Left lobe of liver (tissue), 2 donors: ENCODE measurements at regions not wholly inside any gene's neighbourhood (a gene's known extent, or its start where the extent isn't known, plus 50 kb on each side); places are given as distances from the start of the nearest gene placed in this dataset.

Experiments
- ATAC-seq: fragments of 200-7000 bp; cut with Tn5 transposase; one replicate; pipeline ENCODE4 v1.9.1; 2020; ENCODE audit warnings: mild to moderate bottlenecking, moderate library complexity
- DNase-seq: peaks from one replicate; pipeline ENCODE4 v3.0.0-alpha.2; 2020; ENCODE audit warnings: low spot score
- donor health status: DM: no; HTN: no; CAD: no; lungs with moderate emphysema.
- donor health status: DM: no; HTN: yes; CAD: no.

DNA sequence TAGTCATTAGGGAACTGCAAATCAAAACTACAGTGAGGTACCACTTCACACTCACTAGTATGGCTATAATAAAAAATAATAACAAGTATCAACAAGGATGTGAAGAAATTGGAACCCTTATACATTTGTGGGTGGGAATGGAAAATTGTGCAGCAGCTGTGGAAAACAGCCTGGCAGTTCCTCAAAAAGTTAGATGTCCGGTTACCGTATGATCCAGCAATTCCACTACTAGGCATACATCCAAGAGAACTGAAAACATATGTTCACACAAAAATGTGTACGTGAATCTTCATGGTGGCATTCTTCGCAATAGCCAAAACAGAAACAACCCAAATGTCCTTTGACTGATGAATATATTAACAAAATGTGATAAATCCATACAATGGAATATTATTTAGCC is 187.9 kb upstream of the LYSMD4 start:
- ATAC-seq, result no peak
- no peak for DNase-seq

GRCh38 chr15:99918072-99918471 is 184.8 kb upstream of the LYSMD4 start:
- DNase-seq (no peak), ATAC-seq (no peak)

GRCh38 chr15:99917252-99917651 is 184.0 kb upstream of the LYSMD4 start:
- no peak for DNase-seq
- no peak for ATAC-seq

- no peak for DNase-seq
These were observed 183.5 kb upstream of the LYSMD4 start for GRCh38 chr15:99916668-99917223.

GRCh38 chr15:99914723-99915122 is 181.5 kb upstream of the LYSMD4 start:
- no peak for ATAC-seq

More at GRCh38 chr15:99916668-99917223, 183.5 kb upstream of the LYSMD4 start:
- no peak for ATAC-seq

DNA sequence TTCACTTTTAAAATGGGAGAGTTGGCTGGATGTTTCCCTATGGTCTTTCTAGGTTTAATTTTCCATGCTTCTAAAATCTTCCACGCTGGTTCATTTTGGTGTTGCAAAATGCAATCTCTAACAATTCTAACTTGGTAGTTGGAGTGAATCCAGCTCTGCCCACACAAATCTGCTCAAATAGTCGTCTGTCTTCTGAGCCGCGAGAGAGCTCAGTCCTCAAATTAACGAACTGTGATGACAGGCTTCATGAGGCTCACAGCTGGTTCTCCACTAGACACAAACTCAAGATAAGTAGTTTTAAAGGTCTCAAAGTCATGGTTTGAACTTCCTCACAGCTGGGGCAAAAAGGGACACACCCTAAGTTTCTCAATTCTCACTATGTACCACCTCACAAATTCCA is 178.6 kb upstream of the LYSMD4 start:
- no peak for DNase-seq
- no peak for ATAC-seq

More at GRCh38 chr15:99914723-99915122, 181.5 kb upstream of the LYSMD4 start:
- no peak for DNase-seq

GRCh38 chr15:99909592-99910295 is 176.5 kb upstream of the LYSMD4 start:
- ATAC-seq, result no peak
- no peak for DNase-seq

GRCh38 chr15:99907698-99908097 is 174.5 kb upstream of the LYSMD4 start:
- ATAC-seq, result no peak
- no peak for DNase-seq

- DNase-seq, result no peak
- no peak for ATAC-seq
These were observed 173.6 kb upstream of the LYSMD4 start for GRCh38 chr15:99906793-99907192.

- ATAC-seq (no peak), DNase-seq (no peak)
These were observed 173.1 kb upstream of the LYSMD4 start for GRCh38 chr15:99906311-99906710.

GRCh38 chr15:99902248-99902928 is 169.2 kb upstream of the LYSMD4 start:
- ATAC-seq, result no peak

GRCh38 chr15:99895956-99896311 is 162.7 kb upstream of the LYSMD4 start:
- no peak for DNase-seq

More at GRCh38 chr15:99902248-99902928, 169.2 kb upstream of the LYSMD4 start:
- DNase-seq, result no peak

DNA sequence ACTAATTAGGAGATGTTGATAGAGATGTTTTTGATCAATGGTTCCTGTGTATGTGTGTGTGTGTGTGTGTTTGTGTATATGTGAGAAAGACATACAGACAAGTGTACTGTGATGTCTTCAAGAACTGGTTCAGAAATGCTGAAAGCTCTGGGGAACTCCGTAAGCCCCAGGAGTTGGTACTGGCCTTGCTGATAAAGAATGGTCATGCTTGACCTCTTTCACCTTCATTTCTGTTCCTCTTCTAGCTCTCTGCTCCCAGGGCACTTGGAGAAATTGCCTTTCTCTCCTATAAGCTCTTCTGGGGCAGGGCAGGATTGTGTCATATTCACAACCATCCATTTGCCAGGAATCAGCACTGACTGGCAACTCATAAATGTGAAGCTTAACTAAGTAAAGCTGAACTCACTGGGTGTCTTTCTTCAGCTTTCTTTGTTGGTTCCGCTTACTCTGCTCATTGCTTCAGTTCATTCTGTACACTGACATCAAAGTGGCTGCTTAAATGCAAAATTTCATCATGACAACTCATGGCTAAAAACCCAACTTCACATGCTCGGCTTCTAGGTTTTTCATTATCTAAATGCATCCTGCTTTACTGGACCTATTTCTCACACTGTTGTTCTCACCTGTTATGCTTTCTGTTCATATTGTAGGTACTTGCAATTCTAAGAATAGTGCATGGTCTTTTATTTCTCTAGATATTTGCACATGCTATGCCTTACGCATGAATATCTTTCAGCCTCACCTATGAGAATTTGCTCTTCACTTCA is 162.1 kb upstream of the LYSMD4 start:
- ATAC-seq, result no peak

More at GRCh38 chr15:99895956-99896311, 162.7 kb upstream of the LYSMD4 start:
- no peak for ATAC-seq

DNA sequence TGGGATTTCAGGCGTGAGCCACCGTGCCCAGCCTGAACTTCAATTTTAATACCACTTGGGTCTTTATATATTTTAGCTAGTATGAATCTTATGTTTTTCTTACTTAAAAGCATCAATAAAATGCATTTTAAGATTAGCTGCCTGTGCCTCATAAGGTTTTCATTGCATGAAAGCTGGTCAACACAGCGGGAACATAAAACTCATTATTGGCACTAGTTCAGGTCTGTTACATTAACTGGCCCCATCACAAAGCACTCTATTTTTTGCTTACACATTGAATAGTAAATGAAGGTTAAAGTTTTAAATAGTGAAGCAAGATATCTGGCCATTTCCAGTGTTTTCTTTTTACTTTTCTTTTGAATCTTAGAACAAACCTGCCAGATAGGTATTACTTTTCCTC is 145.6 kb upstream of the LYSMD4 start:
- DNase-seq, result no peak

More for the DNA sequence above, 162.1 kb upstream of the LYSMD4 start:
- no peak for DNase-seq

DNA sequence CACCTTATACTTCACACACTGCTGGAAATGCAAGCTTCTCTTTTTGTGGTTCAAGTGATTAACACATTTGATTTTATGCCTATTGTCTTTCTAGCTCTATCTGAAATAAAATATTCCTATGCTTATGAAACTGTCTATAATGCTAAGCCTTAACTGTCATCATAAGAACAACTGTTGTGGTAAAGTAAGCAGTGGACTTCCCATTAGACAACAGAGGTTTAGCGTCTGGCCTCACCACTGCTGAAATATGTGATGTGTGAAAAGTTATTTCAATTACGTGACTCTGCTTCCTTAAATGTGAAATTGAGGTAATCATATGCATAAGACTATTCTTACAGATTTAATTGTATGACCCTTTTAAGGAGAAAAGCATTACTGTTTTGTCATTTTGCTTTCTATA is 140.2 kb upstream of the LYSMD4 start:
- DNase-seq, result no peak
- ATAC-seq, result no peak

More for the DNA sequence above, 145.6 kb upstream of the LYSMD4 start:
- ATAC-seq, result no peak

DNA sequence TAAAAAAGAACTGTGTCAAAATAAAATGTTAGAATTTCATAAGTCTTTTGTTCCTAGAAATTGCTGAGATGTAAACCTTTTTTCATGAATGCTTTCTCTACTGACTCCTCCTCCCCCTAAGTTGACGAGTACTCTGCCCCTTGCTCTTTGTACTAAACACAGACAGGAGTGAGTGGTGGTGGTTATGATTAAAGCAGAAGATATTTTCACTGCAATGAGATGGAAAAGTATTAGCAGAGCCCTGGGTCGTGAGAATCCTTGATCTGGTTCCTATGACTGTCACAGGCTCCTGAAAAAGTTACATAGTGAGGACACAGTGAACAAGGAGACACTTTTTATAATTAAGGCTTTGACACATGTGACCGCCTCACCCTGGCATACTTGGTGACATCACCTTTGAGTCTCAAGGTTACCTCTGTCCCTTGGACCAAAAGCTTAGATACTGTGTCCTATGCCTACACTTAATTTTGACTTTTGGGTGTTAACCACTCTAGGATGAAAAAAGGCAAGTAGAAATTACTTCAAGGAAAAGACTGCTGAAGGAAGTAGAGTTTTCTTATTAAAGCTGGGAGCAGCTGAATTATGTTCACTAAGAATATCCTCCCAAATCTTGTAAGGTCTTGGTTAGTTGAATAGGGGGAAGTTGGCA is 130.4 kb upstream of the LYSMD4 start:
- DNase-seq (no peak), ATAC-seq (no peak)

GRCh38 chr15:99857836-99858235 is 124.6 kb upstream of the LYSMD4 start:
- DNase-seq (no peak), ATAC-seq (no peak)

GRCh38 chr15:99850517-99850916 is 117.3 kb upstream of the LYSMD4 start:
- ATAC-seq (no peak), DNase-seq (no peak)

DNA sequence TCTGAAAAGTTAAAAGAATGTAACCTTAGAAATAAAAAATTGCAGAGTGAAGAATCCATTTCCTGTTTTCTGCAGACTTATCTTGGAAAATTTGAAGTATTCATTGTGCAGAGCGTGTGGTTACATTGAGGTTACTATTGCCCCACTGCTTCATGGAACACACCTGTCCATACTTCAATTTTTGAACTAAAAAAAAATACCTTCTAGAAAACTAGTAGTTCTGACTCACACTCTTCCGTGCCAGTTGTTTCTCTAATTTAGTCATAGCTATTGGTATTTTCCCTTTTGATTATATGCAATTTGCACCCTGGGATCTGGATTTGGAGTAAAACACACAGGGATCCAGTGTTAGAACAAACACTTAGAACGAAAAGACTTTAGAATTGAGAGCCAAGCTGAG is 111.8 kb upstream of the LYSMD4 start:
- ATAC-seq (no peak), DNase-seq (no peak)

GRCh38 chr15:99844150-99844549 is 110.9 kb upstream of the LYSMD4 start:
- ATAC-seq, result no peak
- DNase-seq, result no peak

DNA sequence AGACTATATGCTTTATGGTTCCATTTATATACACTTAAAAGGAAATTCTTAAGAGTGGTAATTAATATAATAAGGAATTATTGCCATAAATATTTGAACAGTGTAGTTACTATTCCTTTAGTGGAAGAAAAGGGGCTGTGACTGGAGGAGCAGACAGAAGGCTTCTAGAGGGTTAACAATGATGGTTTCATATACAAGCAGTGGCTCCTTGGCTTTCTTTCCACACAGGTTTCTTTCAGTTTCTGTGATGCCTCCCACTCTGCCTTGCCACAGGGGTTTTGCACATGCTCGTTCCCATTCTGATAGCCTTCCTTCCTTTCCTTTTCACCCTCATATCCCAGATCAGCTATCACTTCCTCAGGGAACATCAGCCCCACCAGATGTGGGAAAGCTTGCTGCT is 108.8 kb upstream of the LYSMD4 start:
- ATAC-seq (no peak), DNase-seq (no peak)
